T47D (cell line): ENCODE measurements at regions not wholly inside any gene's neighbourhood (a gene's known extent, or its start where the extent isn't known, plus 50 kb on each side); places are given as distances from the start of the nearest gene placed in this dataset.
"Not testable (repeated sequence)": the region's sequence is repeated elsewhere in the genome, so short reads cannot be mapped to it uniquely, and the experiment has no call there.

Experiments used
- DNase-seq, 2 experiments: peaks; one replicate each; pipeline versions ENCODE4 v3.0.0 to v3.0.0-alpha.2; 2011 to 2012; ENCODE audit warnings: low read depth in 1 of 2, low spot score in 1 of 2
- JUND ChIP-seq: IDR thresholded peaks from 2 replicates; pipeline ENCODE4 v1.6.1; 2012; ENCODE audit warnings: low read depth
- in situ Hi-C: cut with HindIII; loops from 2 replicates; pipeline ENCODE4 v1.10.0; 2016; ENCODE audit warnings: low sequenced_read_pairs, low pct_unique_long_range_greater_than_20kb

DNA sequence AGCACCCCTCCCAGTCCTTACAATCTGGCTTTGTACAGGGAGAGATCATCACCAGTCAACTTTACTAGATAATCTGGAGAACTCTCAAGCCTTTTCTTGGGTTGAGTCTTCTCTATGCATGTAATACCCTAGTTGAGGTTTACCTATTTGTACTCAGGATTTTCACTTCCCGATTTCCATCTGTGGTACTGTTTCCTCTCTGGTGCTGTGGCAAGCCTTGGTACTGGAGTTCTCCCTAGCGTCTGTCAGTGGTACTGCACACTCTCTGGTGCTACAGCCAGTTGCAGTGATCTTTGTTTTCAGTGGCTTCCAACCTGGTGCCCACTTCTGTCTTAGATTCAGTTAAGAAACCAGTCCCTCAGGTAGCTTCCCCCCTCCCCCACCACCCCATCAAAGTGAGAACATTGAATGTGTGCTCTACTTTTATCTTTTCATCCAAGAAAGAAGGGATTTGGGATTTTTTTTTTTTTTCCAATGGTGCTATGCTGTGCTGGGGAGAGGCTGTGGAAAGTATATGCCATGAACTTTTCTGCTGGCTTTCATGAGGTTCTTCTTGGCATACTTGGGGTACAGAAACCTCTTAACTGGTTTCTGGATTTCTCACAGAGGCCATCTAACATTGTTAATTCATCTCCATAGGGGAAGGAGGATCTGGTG, 69.4 kb upstream of the EVL start:
- peak; percentile 57 to 85 for DNase-seq
- no peak for TF ChIP-seq JUND
- in situ Hi-C loops = no loop called here

DNA sequence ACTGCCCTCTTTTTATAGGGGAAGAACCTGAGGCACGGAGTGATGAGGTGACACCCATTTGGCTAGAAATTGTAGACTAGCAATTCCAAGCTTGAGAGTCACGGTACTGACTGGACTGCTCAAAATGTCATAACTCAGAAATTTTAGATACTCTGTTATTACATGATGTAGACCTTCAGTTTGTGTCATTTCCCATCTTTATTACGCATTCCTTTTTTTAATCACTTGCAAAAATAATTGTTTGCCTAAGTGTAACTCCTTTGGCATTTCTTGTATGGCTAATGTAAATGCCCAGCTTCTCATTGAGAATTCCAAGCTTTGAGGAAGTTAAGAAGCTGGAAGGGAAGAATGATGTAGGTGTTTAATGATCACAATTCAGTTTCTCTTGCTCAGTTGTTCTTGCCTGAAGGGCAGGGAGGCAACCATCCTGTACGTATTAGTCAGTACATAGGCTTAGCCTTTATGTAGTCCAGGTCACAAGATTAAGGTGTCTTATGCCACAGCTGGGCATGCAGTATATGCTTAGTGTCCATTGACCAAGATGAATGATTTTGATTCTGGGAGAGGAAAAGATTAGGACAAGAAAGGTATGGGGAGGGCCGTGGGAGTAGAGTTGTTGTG, 68.2 kb upstream of the EVL start:
- in situ Hi-C loops = no loop called here
- no peak for DNase-seq
- no peak for TF ChIP-seq JUND

DNA sequence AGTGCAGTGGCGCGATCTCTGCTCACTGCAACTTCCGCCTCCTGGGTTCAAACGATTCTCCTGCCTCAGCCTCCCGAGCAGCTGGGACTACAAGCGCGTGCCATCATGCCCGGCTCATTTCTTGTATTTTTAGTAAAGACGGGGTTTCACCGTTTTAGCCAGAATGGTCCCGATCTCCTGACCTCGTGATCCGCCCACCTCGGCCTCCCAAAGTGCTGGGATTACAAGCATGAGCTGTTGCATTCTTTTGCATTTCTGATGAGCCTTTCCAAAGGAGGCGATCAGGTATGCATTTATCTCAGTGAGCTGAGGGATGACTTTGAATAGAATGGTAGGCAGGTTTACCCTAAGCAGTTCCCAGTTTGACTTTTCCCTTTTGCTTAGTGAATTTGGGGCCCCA, 64.8 kb upstream of the EVL start:
- DNase-seq, in situ Hi-C loops: not testable (repeated sequence)

DNA sequence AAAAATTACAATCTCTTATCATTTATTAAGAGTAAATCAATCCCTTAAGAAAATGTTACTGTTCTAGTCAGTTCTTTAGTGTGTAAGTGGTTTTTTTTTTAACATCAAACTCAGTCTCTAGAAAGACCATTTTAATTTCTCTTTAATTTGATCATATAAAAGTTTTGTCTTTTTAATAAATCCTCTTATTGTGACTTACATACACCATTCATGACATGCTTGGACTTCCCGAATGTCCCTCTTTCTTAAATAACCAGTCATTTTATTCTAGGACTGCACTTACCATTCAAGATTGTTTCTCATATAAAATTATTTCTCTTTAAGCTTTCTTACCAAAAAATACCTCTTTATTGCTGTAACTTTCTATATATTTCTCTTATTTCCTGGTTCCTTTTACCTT, 60.8 kb upstream of the EVL start:
- TF ChIP-seq JUND = no peak
- no peak for DNase-seq
- in situ Hi-C loops = no loop called here

DNA sequence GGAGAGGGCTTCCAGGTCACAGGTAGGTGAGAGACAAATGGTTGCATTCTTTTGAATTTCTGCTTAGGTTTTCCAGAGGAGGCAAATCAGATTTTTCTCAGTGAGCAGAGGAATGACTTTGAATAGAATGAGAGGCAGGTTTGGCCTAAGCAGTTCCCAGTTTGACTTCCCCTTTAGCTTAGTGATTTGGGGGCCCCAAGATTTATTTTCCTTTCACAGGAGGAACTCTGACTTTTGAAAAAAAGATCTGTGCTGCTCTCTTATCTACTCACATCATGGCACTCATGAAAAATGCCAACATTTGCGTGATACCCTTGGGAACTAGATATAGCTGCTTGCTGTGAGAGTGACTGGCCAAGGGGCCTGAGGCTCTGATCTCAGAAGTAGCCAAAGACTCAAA, 58.0 kb upstream of the EVL start:
- in situ Hi-C loops = no loop called here
- no peak for DNase-seq
- no peak for TF ChIP-seq JUND

DNA sequence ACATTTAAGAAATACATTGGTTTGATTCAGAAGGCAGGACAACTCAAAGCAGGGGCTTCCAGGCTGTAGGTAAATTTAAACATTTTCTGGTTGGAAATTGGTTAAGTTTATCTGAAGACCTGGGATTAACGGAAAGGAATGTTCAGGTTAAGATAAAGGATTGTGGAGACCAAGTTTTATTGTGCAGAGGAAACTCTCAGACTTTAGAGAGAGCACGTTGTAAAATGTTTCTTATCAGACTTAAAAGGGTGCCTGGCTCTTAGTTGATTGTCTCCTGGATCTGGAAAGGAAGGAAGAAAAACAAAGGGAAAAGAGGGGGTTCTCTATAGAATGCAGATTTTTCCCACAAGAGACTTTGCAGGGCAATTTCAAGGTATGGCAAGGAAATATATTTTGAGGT, 55.4 kb upstream of the EVL start:
- DNase-seq, in situ Hi-C loops: not testable (repeated sequence)

DNA sequence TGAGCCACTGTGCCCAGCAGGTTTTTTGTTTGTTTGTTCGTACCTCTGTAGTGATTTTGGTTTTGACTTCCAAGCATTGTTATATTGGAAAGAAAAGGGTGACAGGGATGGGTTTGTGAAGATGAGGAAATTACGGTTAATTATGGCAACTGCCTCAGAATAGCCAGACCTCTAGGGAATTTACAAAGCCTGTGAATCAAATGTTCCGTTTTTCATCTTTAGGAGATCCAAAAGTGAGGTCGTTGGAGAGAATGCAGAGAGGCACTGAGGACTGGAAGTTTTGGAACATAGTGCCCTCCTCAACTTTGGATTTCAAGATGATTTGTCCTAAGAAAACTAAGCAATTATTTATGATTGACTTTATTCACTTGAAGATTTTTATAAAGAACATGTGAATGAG, 54.5 kb upstream of the EVL start:
- DNase-seq = no peak
- in situ Hi-C loops = no loop called here
- TF ChIP-seq JUND = no peak

DNA sequence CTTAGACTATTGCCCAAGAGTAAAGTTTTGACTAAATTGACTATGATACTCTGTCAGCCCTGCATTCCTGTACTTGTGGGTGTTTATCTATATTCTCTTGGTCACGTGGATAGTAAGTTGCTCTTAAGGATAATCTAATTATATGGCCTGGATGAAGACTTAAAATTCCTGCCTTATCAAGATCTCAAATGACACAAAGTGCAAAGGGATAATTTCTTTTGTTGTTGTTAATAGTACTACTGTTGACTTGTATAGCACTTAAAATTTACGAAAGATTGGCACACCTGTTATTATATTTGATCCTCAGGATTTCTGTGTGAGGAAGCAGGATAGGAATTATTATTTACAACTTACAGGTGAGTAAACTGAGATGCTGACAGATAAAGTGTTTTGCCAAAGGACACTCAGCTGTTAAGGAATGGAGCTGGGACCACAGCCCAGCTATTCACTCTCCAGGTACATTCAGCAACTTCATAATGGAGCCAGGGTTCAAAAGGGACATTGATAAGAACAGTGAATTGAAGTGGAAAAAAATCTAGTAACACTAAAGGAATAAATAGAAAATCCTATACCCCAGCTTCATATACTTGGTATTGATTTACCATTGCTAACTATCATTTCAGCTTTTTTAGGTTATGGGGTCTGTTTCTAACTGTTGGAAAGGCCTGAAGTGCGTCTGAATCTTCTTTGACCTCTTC, 53.4 kb upstream of the EVL start:
- DNase-seq = peak in 1 of 2 experiments; percentile 75
- no peak; the same call in 1 of the 2 replicates for TF ChIP-seq JUND
- in situ Hi-C loops = no loop called here

DNA sequence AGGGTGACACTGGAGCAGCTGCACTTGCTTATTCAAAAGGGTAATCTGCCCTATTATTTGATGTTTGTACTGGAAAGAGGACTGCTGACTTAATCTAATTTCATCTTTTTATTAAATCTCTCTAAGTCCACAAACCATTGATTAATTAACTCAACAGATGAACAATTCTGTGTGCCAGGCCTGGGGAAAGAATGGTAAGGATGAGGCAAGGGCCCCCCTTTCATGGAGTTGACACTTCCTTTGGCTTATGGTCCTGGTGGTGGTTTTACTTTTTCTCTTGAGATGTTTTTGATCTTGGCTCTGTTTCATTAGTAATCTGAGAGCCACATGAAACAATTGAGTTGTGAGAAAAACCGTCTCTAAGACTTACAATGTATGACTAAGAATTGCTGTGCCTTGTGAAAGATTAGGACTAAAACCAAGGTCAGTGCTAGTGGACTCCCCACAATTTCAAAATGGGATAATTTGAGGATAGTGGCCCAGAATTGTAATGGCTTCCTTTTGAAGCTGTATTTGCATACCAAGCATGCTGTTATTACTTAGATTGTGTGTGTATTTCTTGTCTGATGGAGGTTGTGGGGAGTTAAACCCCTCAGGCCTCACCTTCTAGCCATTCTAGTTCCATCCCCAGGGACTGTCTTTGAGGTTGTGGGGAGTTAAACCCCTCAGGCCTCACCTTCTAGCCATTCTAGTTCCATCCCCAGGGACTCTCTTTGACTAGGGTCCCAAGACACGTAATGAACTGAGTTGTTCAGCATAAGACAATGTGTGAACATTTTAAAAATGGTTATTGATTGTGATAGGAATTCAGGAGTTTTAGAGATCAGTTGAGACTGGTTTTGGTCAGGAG, 52.5 kb upstream of the EVL start:
- peak in 1 of 2 experiments; percentile 67 for DNase-seq
- TF ChIP-seq JUND = no peak
- in situ Hi-C loops = no loop called here

DNA sequence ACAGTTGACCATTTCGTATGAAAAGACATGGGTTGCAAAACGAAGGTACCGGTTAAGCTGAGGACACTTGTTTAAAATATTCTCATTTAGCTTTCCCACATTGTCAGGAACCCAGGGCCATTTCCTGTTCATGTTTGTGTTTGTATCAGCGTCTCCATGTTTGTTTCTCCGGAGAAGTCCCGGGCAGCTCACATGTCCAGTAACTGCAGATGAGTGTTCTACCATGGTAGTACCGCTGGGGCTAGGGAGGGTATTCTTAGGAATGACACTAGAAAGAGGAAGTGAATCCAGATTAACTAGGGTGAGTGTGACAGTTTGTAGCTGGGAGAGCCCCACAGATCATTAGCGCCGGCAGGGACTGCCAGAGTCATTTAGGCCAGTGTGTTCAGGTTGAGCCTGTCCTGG, 50.0 kb upstream of the EVL start:
- TF ChIP-seq JUND = no peak
- in situ Hi-C loops = no loop called here

More for the DNA sequence above, 50.0 kb upstream of the EVL start:
- DNase-seq = no peak
